Endodermal cell (in vitro differentiated cells): ENCODE measurements at regions not wholly inside any gene's neighbourhood (a gene's known extent, or its start where the extent isn't known, plus 50 kb on each side); places are given as distances from the start of the nearest gene placed in this dataset.

Experiments
- DNase-seq: peaks from one replicate; pipeline ENCODE4 v3.0.0-alpha.2; 2017
- H3K27ac ChIP-seq: 2 replicates; pipeline ENCODE4 v1.5.1; 2013; ENCODE audit warnings: mild to moderate bottlenecking, low read depth, low read length, moderate library complexity
- H3K27me3 ChIP-seq: 2 replicates; pipeline ENCODE4 v1.6.1; 2013; ENCODE audit warnings: mild to moderate bottlenecking, low read length, moderate library complexity; ENCODE audit not compliant: insufficient read depth, control insufficient read depth, poor library complexity, severe bottlenecking
- H3K36me3 ChIP-seq: 2 replicates; pipeline ENCODE4 v1.7.0; 2013; ENCODE audit warnings: mild to moderate bottlenecking, low read length, moderate library complexity; ENCODE audit not compliant: control insufficient read depth, insufficient read depth
- H3K4me1 ChIP-seq: one replicate; pipeline ENCODE4 v1.7.0; 2013; ENCODE audit warnings: low read length; ENCODE audit not compliant: control insufficient read depth, insufficient read depth
- H3K4me3 ChIP-seq: 2 replicates; pipeline ENCODE4 v1.5.1; 2013; ENCODE audit warnings: mild to moderate bottlenecking, low read length, moderate library complexity
- H3K9ac ChIP-seq: 2 replicates; pipeline ENCODE4 v1.6.1; 2013; ENCODE audit warnings: mild to moderate bottlenecking, low read length, moderate library complexity; ENCODE audit not compliant: poor library complexity, severe bottlenecking; ENCODE audit errors: extremely low read depth
- H3K9me3 ChIP-seq: 2 replicates; pipeline ENCODE4 v1.6.1; 2013; ENCODE audit warnings: mild to moderate bottlenecking, low read length, moderate library complexity; ENCODE audit not compliant: control insufficient read depth
- H3K27ac Mint-ChIP-seq: 2 replicates; pipeline ENCODE4 v1.8.0; 2020; ENCODE audit warnings: mixed read lengths
- H3K27me3 Mint-ChIP-seq: 2 replicates; pipeline ENCODE4 v1.8.0; 2021; ENCODE audit warnings: mild to moderate bottlenecking, mixed read lengths; ENCODE audit not compliant: insufficient read depth
- H3K36me3 Mint-ChIP-seq: 2 replicates; pipeline ENCODE4 v1.8.0; 2020; ENCODE audit warnings: low read depth, mixed read lengths
- H3K4me1 Mint-ChIP-seq: 2 replicates; pipeline ENCODE4 v1.8.0; 2020; ENCODE audit warnings: mixed read lengths
- H3K4me3 Mint-ChIP-seq: 2 replicates; pipeline ENCODE4 v1.8.0; 2020; ENCODE audit warnings: mild to moderate bottlenecking, moderate library complexity, mixed read lengths
- H3K9me3 Mint-ChIP-seq: 2 replicates; pipeline ENCODE4 v1.8.0; 2020; ENCODE audit warnings: mild to moderate bottlenecking, mixed read lengths
- WGBS, 2 experiments: methylation state at CpG; one replicate each; pipeline versions ENCODE4 v1.1.5 to v1.1.7; 2013; ENCODE audit warnings: missing lambda C conversion rate in 2 of 2, mixed read lengths in 1 of 2; ENCODE audit not compliant: insufficient coverage in 1 of 2, insufficient read length in 1 of 2; 5-methylcytosine and 5-hydroxymethylcytosine counted together
- TF ChIP-seq, protein P1 (sequence below): fragments of 200-600 bp; sonication (generic); conservative IDR thresholded peaks from 2 replicates; pipeline ENCODE4 v1.5.0; 2021; ENCODE audit warnings: antibody characterized with exemption, mild to moderate bottlenecking

DNA sequence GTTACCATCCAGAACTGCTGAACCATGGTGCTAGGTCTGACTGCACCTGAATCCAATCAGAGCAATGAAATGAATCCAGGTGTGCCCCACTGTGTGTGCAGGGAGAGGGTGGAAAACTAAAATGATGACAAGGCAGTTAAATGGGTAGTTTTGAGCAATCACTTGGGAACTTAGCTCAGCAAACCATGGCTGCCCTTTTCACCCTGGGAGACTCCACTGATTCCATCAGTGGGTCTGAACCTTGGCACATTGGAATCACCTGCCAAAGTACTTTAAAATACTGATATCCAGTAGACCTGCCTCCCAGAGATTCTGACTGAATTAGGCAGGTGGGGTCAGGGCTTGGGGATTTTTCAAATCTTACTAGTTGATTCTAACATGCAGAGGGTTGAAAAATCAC, 59.8 kb upstream of the USP3 start:
- Mint-ChIP-seq H3K36me3 (no peaks in the 10 kb centered on the region), H3K4me3 (no peak overlapping the region), H3K27me3 (no peaks in the 10 kb centered on the region), H3K9me3 (no peaks in the 10 kb centered on the region), H3K4me1 (peaks cover 46% of the 10 kb centered on the region), H3K27ac (no peak overlapping the region)
- DNase-seq, result no peak
- H3K9me3 ChIP-seq, result no peaks in the 10 kb centered on the region
- H3K27me3 ChIP-seq, result no peaks in the 10 kb centered on the region
- TF ChIP-seq, protein P1, sequence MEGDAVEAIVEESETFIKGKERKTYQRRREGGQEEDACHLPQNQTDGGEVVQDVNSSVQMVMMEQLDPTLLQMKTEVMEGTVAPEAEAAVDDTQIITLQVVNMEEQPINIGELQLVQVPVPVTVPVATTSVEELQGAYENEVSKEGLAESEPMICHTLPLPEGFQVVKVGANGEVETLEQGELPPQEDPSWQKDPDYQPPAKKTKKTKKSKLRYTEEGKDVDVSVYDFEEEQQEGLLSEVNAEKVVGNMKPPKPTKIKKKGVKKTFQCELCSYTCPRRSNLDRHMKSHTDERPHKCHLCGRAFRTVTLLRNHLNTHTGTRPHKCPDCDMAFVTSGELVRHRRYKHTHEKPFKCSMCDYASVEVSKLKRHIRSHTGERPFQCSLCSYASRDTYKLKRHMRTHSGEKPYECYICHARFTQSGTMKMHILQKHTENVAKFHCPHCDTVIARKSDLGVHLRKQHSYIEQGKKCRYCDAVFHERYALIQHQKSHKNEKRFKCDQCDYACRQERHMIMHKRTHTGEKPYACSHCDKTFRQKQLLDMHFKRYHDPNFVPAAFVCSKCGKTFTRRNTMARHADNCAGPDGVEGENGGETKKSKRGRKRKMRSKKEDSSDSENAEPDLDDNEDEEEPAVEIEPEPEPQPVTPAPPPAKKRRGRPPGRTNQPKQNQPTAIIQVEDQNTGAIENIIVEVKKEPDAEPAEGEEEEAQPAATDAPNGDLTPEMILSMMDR, result no peak
- H3K27ac ChIP-seq, result no peak overlapping the region
- H3K4me3 ChIP-seq, result no peak overlapping the region
- peaks cover 17% of the 10 kb centered on the region for H3K4me1 ChIP-seq
- no peak overlapping the region for H3K9ac ChIP-seq
- H3K36me3 ChIP-seq, result no peaks in the 10 kb centered on the region

DNA sequence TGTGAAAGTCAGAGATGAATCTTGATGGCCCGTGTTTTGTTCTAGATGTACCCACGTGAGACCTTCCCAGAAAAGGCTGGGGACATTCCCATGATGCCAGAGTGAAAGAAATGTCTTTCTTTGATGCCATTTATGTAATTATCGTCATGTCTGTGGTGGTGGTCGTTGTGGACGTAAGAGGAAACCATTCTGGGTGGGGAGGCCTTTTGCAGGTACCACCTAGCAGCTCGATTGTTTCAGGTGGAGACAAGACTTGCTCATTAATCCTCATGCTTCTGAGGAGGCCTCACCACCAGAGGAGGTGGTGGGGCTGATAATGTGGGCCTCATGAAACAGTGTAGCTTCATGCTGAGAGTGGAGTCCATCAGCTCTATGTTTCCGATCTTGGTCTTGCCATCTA, 58.1 kb upstream of the USP3 start:
- Histone ChIP-seq H3K27me3 (no peaks in the 10 kb centered on the region), H3K36me3 (no peaks in the 10 kb centered on the region), H3K27ac (no peak overlapping the region), H3K4me3 (no peak overlapping the region), H3K9ac (no peak overlapping the region), H3K4me1 (peaks cover 16% of the 10 kb centered on the region), H3K9me3 (no peaks in the 10 kb centered on the region)
- TF ChIP-seq, protein P1, result no peak
- H3K9me3 Mint-ChIP-seq, result no peaks in the 10 kb centered on the region
- no peak overlapping the region for H3K4me3 Mint-ChIP-seq
- no peak overlapping the region for H3K27ac Mint-ChIP-seq
- no peak for DNase-seq
- 93 to 94% methylated on average over 5 to 6 of the region's 7 CpGs for WGBS, 2 experiments
- no peaks in the 10 kb centered on the region for H3K36me3 Mint-ChIP-seq
- H3K27me3 Mint-ChIP-seq, result no peaks in the 10 kb centered on the region
- peaks cover 45% of the 10 kb centered on the region for H3K4me1 Mint-ChIP-seq

- H3K27me3 Mint-ChIP-seq, result no peaks in the 10 kb centered on the region
- 78 to 83% methylated on average over 1 to 4 of the region's 4 CpGs for WGBS, 2 experiments
These were observed 57.2 kb upstream of the USP3 start for GRCh38 chr15:63447017-63447676.

More at GRCh38 chr15:63447017-63447676, 57.2 kb upstream of the USP3 start:
- Mint-ChIP-seq H3K27ac (no peak overlapping the region), H3K9me3 (no peaks in the 10 kb centered on the region), H3K4me1 (peaks cover 43% of the 10 kb centered on the region), H3K4me3 (no peak overlapping the region), H3K36me3 (no peaks in the 10 kb centered on the region)
- no peak for DNase-seq
- H3K9me3 ChIP-seq, result no peaks in the 10 kb centered on the region
- H3K27ac ChIP-seq, result no peak overlapping the region
- H3K4me3 ChIP-seq, result no peak overlapping the region
- TF ChIP-seq, protein P1, result no peak
- H3K9ac ChIP-seq, result no peak overlapping the region
- peaks cover 16% of the 10 kb centered on the region for H3K4me1 ChIP-seq
- H3K27me3 ChIP-seq, result no peaks in the 10 kb centered on the region
- H3K36me3 ChIP-seq, result no peaks in the 10 kb centered on the region
